Fibroblast of lung (primary cell): ENCODE measurements at regions not wholly inside any gene's neighbourhood (a gene's known extent, or its start where the extent isn't known, plus 50 kb on each side); places are given as distances from the start of the nearest gene placed in this dataset.

Experiments used
- EZH2 ChIP-seq: IDR thresholded peaks from 2 replicates; pipeline ENCODE4 v1.5.1; 2012; ENCODE audit warnings: low read length, control low read depth, mild to moderate bottlenecking; ENCODE audit errors: missing control alignments
- TF ChIP-seq, protein P1 (sequence below), 2 donors: IDR thresholded peaks in 1 of 2; conservative IDR thresholded peaks in 1 of 2; 1 replicate in 1 of 2; 2 replicates in 1 of 2; pipeline ENCODE4 v1.5.1; 2011 to 2012; ENCODE audit warnings: low read length in 2 of 2, control low read depth in 1 of 2, inconsistent platforms in 1 of 2, low read depth in 1 of 2, mild to moderate bottlenecking in 1 of 2

GRCh38 chr12:130280742-130281141 is 56.9 kb upstream of the PIWIL1 start:
- TF ChIP-seq, protein P1, sequence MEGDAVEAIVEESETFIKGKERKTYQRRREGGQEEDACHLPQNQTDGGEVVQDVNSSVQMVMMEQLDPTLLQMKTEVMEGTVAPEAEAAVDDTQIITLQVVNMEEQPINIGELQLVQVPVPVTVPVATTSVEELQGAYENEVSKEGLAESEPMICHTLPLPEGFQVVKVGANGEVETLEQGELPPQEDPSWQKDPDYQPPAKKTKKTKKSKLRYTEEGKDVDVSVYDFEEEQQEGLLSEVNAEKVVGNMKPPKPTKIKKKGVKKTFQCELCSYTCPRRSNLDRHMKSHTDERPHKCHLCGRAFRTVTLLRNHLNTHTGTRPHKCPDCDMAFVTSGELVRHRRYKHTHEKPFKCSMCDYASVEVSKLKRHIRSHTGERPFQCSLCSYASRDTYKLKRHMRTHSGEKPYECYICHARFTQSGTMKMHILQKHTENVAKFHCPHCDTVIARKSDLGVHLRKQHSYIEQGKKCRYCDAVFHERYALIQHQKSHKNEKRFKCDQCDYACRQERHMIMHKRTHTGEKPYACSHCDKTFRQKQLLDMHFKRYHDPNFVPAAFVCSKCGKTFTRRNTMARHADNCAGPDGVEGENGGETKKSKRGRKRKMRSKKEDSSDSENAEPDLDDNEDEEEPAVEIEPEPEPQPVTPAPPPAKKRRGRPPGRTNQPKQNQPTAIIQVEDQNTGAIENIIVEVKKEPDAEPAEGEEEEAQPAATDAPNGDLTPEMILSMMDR (conservative IDR thresholded peaks at IDR 0.05 in 1 of 2, IDR thresholded peaks at IDR 0.05 in 1 of 2; ENCODE audit: low read depth in 1 of 2, low read length in 2 of 2): no peak
- no peak for TF ChIP-seq EZH2
